ENCODE measurements at regions not wholly inside any gene's neighbourhood (a gene's known extent, or its start where the extent isn't known, plus 50 kb on each side); places are given as distances from the start of the nearest gene placed in this dataset.

GRCh38 chrX:5829469-5829868 is 399.2 kb downstream of the NLGN4X start:
- no peak for FAIRE-seq

GRCh38 chrX:5829060-5829459 is 399.6 kb downstream of the NLGN4X start:
- FAIRE-seq: no peak

- no peak for FAIRE-seq
Observed at GRCh38 chrX:5823903-5824302, 404.8 kb downstream of the NLGN4X start.

GRCh38 chrX:5810636-5811035 is 418.0 kb downstream of the NLGN4X start:
- FAIRE-seq: no peak

GRCh38 chrX:5807181-5807580 is 421.5 kb downstream of the NLGN4X start:
- FAIRE-seq: no peak

GRCh38 chrX:5802391-5802790 is 426.3 kb downstream of the NLGN4X start:
- no peak for FAIRE-seq

GRCh38 chrX:5791721-5792120 is 436.9 kb downstream of the NLGN4X start:
- FAIRE-seq: no peak

- no peak for FAIRE-seq
Observed at GRCh38 chrX:5788910-5789309, 439.8 kb downstream of the NLGN4X start.

GRCh38 chrX:5780821-5781220 is 447.8 kb downstream of the NLGN4X start:
- FAIRE-seq: no peak

- no peak for FAIRE-seq
Observed at GRCh38 chrX:5775846-5776430, 452.7 kb downstream of the NLGN4X start.

- no peak for FAIRE-seq
Observed at GRCh38 chrX:5774446-5774845, 454.2 kb downstream of the NLGN4X start.

GRCh38 chrX:5771441-5771840 is 457.2 kb downstream of the NLGN4X start:
- FAIRE-seq: no peak

- no peak for FAIRE-seq
Observed at GRCh38 chrX:5756616-5757015, 472.1 kb downstream of the NLGN4X start.

GRCh38 chrX:5753291-5753690 is 475.4 kb downstream of the NLGN4X start:
- FAIRE-seq: no peak

GRCh38 chrX:5752831-5753230 is 475.8 kb downstream of the NLGN4X start:
- FAIRE-seq: no peak

- no peak for FAIRE-seq
Observed at GRCh38 chrX:5748586-5749150, 480.0 kb downstream of the NLGN4X start.

- FAIRE-seq: no peak
Observed at GRCh38 chrX:5746231-5746630, 482.4 kb downstream of the NLGN4X start.

GRCh38 chrX:5733501-5733900 is 495.2 kb downstream of the NLGN4X start:
- no peak for FAIRE-seq

GRCh38 chrX:5730556-5730955 is 498.1 kb downstream of the NLGN4X start:
- FAIRE-seq: no peak

- FAIRE-seq: no peak
Observed at GRCh38 chrX:5726224-5726623, 502.4 kb downstream of the NLGN4X start.

GRCh38 chrX:5724123-5724522 is 504.5 kb downstream of the NLGN4X start:
- no peak for FAIRE-seq

- no peak for FAIRE-seq
Observed at GRCh38 chrX:5718651-5719050, 510.0 kb downstream of the NLGN4X start.

- FAIRE-seq: no peak
Observed at GRCh38 chrX:5716666-5717065, 512.0 kb downstream of the NLGN4X start.

- no peak for FAIRE-seq
Observed at GRCh38 chrX:5708251-5708650, 520.4 kb downstream of the NLGN4X start.

GRCh38 chrX:5702890-5703289 is 525.8 kb downstream of the NLGN4X start:
- FAIRE-seq: no peak
